ENCODE measurements at regions not wholly inside any gene's neighbourhood (a gene's known extent, or its start where the extent isn't known, plus 50 kb on each side); places are given as distances from the start of the nearest gene placed in this dataset.

DNA sequence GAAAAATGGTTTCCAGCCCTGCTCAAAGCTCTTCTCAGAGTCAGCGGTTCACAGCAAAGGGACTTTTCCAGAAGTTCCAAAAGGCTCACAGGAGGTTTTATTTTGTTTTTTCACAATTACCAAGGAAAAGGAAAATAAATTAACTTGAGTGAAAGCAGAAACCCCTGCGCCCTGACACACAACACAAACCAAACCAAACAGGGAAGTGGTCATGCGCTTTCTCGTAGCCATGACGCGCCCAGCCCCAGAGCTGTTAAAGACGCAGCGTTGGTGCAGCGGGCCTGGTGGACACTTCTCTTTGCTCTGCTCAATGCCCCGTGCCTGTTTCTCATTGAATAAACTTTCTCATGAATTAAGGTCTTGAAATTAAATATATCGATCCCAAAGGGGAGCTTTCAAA lies 134.4 kb upstream of the LYZL2 start:
- H3K4me3 ChIP-seq (ENCODE audit: control insufficient read depth in 2 of 3, extremely low read depth in 1 of 3, insufficient read depth in 2 of 3, low read depth in 1 of 3, low read length in 3 of 3): no peak overlapping the region
- H2AFZ ChIP-seq (ENCODE audit: control insufficient read depth, low read length): no peak overlapping the region
- dilution Hi-C loops (cut with MboI; ENCODE audit: extremely low pct_ligation_motif_present, low sequenced_read_pairs): no loop called here
- H3K9ac ChIP-seq (ENCODE audit: control insufficient read depth, extremely low read depth, insufficient read depth, low read length): no peak overlapping the region
- no peak overlapping the region for H3K4me2 ChIP-seq (ENCODE audit: control insufficient read depth, extremely low read depth, insufficient read depth, low read depth, low read length)
- H3K27me3 ChIP-seq (ENCODE audit: control insufficient read depth, extremely low read depth, insufficient read depth, low read length): no peaks in the 10 kb centered on the region
- H3K36me3 ChIP-seq (ENCODE audit: control insufficient read depth in 2 of 2, extremely low read depth in 1 of 2, insufficient read depth in 2 of 2, low read length in 2 of 2): no peaks in the 10 kb centered on the region
- H3K4me1 ChIP-seq (ENCODE audit: control insufficient read depth, extremely low read depth, insufficient read depth, low read length): no peaks in the 10 kb centered on the region
- H3K9me3 ChIP-seq (ENCODE audit: control insufficient read depth, low read depth, low read length): no peaks in the 10 kb centered on the region
- no peak for FAIRE-seq
- TF ChIP-seq EZH2 (IDR thresholded peaks at IDR 0.05; ENCODE audit: low read length): no peak
- TF ChIP-seq, protein P1, sequence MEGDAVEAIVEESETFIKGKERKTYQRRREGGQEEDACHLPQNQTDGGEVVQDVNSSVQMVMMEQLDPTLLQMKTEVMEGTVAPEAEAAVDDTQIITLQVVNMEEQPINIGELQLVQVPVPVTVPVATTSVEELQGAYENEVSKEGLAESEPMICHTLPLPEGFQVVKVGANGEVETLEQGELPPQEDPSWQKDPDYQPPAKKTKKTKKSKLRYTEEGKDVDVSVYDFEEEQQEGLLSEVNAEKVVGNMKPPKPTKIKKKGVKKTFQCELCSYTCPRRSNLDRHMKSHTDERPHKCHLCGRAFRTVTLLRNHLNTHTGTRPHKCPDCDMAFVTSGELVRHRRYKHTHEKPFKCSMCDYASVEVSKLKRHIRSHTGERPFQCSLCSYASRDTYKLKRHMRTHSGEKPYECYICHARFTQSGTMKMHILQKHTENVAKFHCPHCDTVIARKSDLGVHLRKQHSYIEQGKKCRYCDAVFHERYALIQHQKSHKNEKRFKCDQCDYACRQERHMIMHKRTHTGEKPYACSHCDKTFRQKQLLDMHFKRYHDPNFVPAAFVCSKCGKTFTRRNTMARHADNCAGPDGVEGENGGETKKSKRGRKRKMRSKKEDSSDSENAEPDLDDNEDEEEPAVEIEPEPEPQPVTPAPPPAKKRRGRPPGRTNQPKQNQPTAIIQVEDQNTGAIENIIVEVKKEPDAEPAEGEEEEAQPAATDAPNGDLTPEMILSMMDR (optimal IDR thresholded peaks at IDR 0.05 in 1 of 3, IDR thresholded peaks at IDR 0.05 in 1 of 3, conservative IDR thresholded peaks at IDR 0.05 in 1 of 3; ENCODE audit: extremely low read depth in 1 of 3, insufficient read depth in 2 of 3, low read length in 3 of 3): no peak
- no peaks in the 10 kb centered on the region for H3K79me2 ChIP-seq (ENCODE audit: control insufficient read depth, insufficient read depth, low read length)
- no peak overlapping the region for H3K27ac ChIP-seq (ENCODE audit: control insufficient read depth, insufficient read depth, low read length)
- H3K9me1 ChIP-seq (ENCODE audit: control insufficient read depth, extremely low read depth, insufficient read depth, low read length): no peaks in the 10 kb centered on the region
- no peaks in the 10 kb centered on the region for H4K20me1 ChIP-seq (ENCODE audit: control insufficient read depth, extremely low read depth, insufficient read depth, low read length)
- DNase-seq (ENCODE audit: low read depth, low spot score): no peak

GRCh38 chr10:30762620-30763019 lies 133.1 kb upstream of the LYZL2 start:
- dilution Hi-C loops (cut with MboI; ENCODE audit: extremely low pct_ligation_motif_present, low sequenced_read_pairs): no loop called here

More at GRCh38 chr10:30762620-30763019, 133.1 kb upstream of the LYZL2 start:
- no peaks in the 10 kb centered on the region for H3K9me1 ChIP-seq (ENCODE audit: control insufficient read depth, extremely low read depth, insufficient read depth, low read length)
- no peak for TF ChIP-seq EZH2 (IDR thresholded peaks at IDR 0.05; ENCODE audit: low read length)
- TF ChIP-seq, protein P1 (optimal IDR thresholded peaks at IDR 0.05 in 1 of 3, IDR thresholded peaks at IDR 0.05 in 1 of 3, conservative IDR thresholded peaks at IDR 0.05 in 1 of 3; ENCODE audit: extremely low read depth in 1 of 3, insufficient read depth in 2 of 3, low read length in 3 of 3): no peak
- FAIRE-seq: no peak
- H2AFZ ChIP-seq (ENCODE audit: control insufficient read depth, low read length): no peak overlapping the region
- H3K27me3 ChIP-seq (ENCODE audit: control insufficient read depth, extremely low read depth, insufficient read depth, low read length): no peaks in the 10 kb centered on the region
- no peaks in the 10 kb centered on the region for H3K4me1 ChIP-seq (ENCODE audit: control insufficient read depth, extremely low read depth, insufficient read depth, low read length)
- H3K4me3 ChIP-seq (ENCODE audit: control insufficient read depth in 2 of 3, extremely low read depth in 1 of 3, insufficient read depth in 2 of 3, low read depth in 1 of 3, low read length in 3 of 3): no peak overlapping the region
- DNase-seq (ENCODE audit: low read depth, low spot score): no peak
- no peaks in the 10 kb centered on the region for H3K36me3 ChIP-seq (ENCODE audit: control insufficient read depth in 2 of 2, extremely low read depth in 1 of 2, insufficient read depth in 2 of 2, low read length in 2 of 2)
- no peak overlapping the region for H3K4me2 ChIP-seq (ENCODE audit: control insufficient read depth, extremely low read depth, insufficient read depth, low read depth, low read length)
- no peaks in the 10 kb centered on the region for H4K20me1 ChIP-seq (ENCODE audit: control insufficient read depth, extremely low read depth, insufficient read depth, low read length)
- H3K9me3 ChIP-seq (ENCODE audit: control insufficient read depth, low read depth, low read length): no peaks in the 10 kb centered on the region
- no peak overlapping the region for H3K9ac ChIP-seq (ENCODE audit: control insufficient read depth, extremely low read depth, insufficient read depth, low read length)
- H3K79me2 ChIP-seq (ENCODE audit: control insufficient read depth, insufficient read depth, low read length): no peaks in the 10 kb centered on the region
- no peak overlapping the region for H3K27ac ChIP-seq (ENCODE audit: control insufficient read depth, insufficient read depth, low read length)
